Bronchial epithelial cell (primary cell): ENCODE measurements at regions not wholly inside any gene's neighbourhood (a gene's known extent, or its start where the extent isn't known, plus 50 kb on each side); places are given as distances from the start of the nearest gene placed in this dataset.

Experiments
- DNase-seq: peaks from one replicate; pipeline ENCODE4 v3.0.0-alpha.2; 2010; ENCODE audit warnings: low read depth
- FAIRE-seq: peaks from 2 replicates; lab custom pipeline; 2011; peaks lifted over from hg19 to GRCh38; lab: Jason Lieb, UNC
- H3K27me3 ChIP-seq: 2 replicates; pipeline ENCODE4 v1.5.1; 2011; ENCODE audit warnings: low read length; ENCODE audit not compliant: control insufficient read depth, insufficient read depth
- H3K36me3 ChIP-seq: 2 replicates; pipeline ENCODE4 v1.5.1; 2011; ENCODE audit warnings: low read length; ENCODE audit not compliant: control insufficient read depth, insufficient read depth
- H3K4me3 ChIP-seq: 2 replicates; pipeline ENCODE4 v1.5.1; 2011; ENCODE audit warnings: mild to moderate bottlenecking, low read depth, low read length, control low read depth
- CTCF ChIP-seq: IDR thresholded peaks from 2 replicates; pipeline ENCODE4 v1.5.1; 2011; ENCODE audit warnings: mild to moderate bottlenecking, moderate library complexity, low read length, control low read depth, inconsistent platforms; ENCODE audit not compliant: insufficient read depth, severe bottlenecking

GRCh38 chr14:53378142-53378541 lies 225.0 kb upstream of the DDHD1 start:
- DNase-seq = peak; percentile 59
- Histone ChIP-seq H3K27me3 (no peaks in the 10 kb centered on the region), H3K4me3 (no peak overlapping the region), H3K36me3 (no peaks in the 10 kb centered on the region)
- FAIRE-seq = no peak
- no peak for TF ChIP-seq CTCF

- Histone ChIP-seq H3K36me3 (no peaks in the 10 kb centered on the region), H3K4me3 (no peak overlapping the region), H3K27me3 (no peaks in the 10 kb centered on the region)
- FAIRE-seq = no peak
- no peak for TF ChIP-seq CTCF
- DNase-seq = no peak
Measured at GRCh38 chr14:53376064-53376463, 222.9 kb upstream of the DDHD1 start.

- no peak for FAIRE-seq
- no peak for TF ChIP-seq CTCF
- no peaks in the 10 kb centered on the region for H3K27me3 ChIP-seq
Measured at GRCh38 chr14:53375599-53375998, 222.5 kb upstream of the DDHD1 start.

DNA sequence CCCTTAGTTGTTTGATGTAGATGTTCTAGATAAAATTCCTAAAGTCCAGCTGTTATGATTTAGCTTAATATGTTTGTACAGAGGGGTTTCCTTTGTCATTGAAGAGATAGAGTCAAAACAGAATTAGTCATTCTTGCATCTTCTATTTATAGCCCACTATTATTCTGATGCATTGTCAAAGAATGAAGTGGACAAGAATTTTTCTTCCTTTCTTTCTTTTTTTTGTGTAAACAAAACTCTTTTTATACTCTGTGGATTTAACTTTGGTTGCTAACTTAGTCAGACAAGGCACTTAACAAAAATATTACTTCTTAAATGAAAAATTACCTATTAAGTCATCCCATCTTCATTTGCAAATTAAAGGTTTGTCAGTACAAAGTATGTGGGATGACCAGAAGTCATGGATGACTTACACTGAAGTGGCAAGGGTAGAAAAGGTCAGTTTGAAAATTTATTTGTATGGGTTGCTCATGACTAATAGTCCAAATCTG lies 215.6 kb upstream of the DDHD1 start:
- FAIRE-seq (no peak), DNase-seq (peak; percentile 38)
- Histone ChIP-seq H3K4me3 (no peak overlapping the region), H3K36me3 (no peaks in the 10 kb centered on the region), H3K27me3 (no peaks in the 10 kb centered on the region)
- TF ChIP-seq CTCF = no peak

More at GRCh38 chr14:53375599-53375998, 222.5 kb upstream of the DDHD1 start:
- Histone ChIP-seq H3K4me3 (no peak overlapping the region), H3K36me3 (no peaks in the 10 kb centered on the region)
- DNase-seq = no peak

DNA sequence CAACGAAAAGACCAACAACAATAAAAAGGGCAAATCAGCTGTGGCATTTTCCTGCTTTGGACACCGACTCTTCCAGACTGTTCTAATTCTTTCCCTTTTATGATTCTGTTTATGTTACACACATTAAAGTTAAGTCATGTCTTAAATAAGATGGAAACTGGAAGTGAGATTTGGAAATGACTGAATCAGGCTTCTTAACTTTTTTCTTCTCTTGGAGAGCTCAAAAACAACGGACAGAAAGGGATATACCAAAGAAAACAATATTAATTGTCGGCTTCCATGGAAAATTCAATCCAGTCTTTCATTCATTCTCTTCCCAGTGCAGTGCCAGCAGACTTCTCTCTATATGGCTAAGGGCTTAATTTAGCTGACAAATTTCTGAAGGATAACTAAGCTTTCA lies 214.9 kb upstream of the DDHD1 start:
- Histone ChIP-seq H3K36me3 (no peaks in the 10 kb centered on the region), H3K27me3 (no peaks in the 10 kb centered on the region), H3K4me3 (no peak overlapping the region)
- TF ChIP-seq CTCF = no peak
- no peak for DNase-seq
- FAIRE-seq = no peak

DNA sequence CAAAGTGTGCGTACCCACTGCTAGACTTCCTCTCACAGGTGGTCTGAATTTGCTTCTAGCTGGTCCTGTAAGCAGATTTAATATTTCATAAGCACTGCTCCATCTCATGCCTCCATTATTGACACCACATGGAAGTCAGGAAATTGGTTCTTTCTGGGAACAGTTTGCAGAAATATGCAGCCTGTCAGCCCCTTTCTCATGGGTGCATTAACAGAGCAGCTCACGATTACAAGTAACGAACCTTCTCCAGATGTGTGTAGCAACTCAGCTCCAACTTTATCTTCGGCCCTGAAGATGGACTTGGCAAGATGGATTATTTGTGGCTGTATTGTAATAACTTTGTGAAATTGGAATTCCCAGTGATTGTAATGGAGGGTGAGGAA lies 214.5 kb upstream of the DDHD1 start:
- DNase-seq (no peak), FAIRE-seq (no peak)
- H3K27me3 ChIP-seq = no peaks in the 10 kb centered on the region
- no peak overlapping the region for H3K4me3 ChIP-seq
- H3K36me3 ChIP-seq = no peaks in the 10 kb centered on the region
- no peak for TF ChIP-seq CTCF
